SK-N-SH (cell line): ENCODE measurements at regions not wholly inside any gene's neighbourhood (a gene's known extent, or its start where the extent isn't known, plus 50 kb on each side); places are given as distances from the start of the nearest gene placed in this dataset.

Source experiments
- CTCF ChIA-PET: fragments of 300-600, 350-600 bp; formaldehyde crosslinking; extraction: SDS; loops from one replicate; lab custom pipeline; 2021; lab: Yijun Ruan, JAX
- POLR2A ChIA-PET: fragments of 350-600 bp; sonication (Branson Sonifier 250); formaldehyde crosslinking; extraction: SDS; loops from one replicate; lab custom pipeline; 2020; ENCODE audit warnings: antibody characterized with exemption, inconsistent platforms; lab: Yijun Ruan, JAX
- DNase-seq: peaks from one replicate; pipeline ENCODE4 v3.0.0; 2012
- H2AFZ ChIP-seq: fragments of 200-600 bp; sonication (generic); 2 replicates; pipeline ENCODE4 v1.8.1; 2016; ENCODE audit warnings: antibody characterized with exemption, mild to moderate bottlenecking, low read depth
- H3F3A ChIP-seq: fragments of 200-600 bp; sonication (generic); replicated peaks from 2 replicates; pipeline ENCODE3; 2016; ENCODE audit warnings: antibody characterized with exemption, mild to moderate bottlenecking; ENCODE audit not compliant: insufficient read depth
- H3K27ac ChIP-seq, 2 experiments: fragments of 200-500 bp in 1 of 2; fragments of 200-600 bp in 1 of 2; sonication (Bioruptor generic) in 1 of 2; sonication (generic), shearing (Covaris generic) in 1 of 2; 2 replicates each; pipeline versions ENCODE4 v1.5.1 to v1.6.1; 2014 to 2016; ENCODE audit warnings: low read depth in 2 of 2, inconsistent platforms in 1 of 2, low read length in 1 of 2, mild to moderate bottlenecking in 1 of 2, mixed read lengths in 1 of 2
- H3K27me3 ChIP-seq: fragments of 200-600 bp; sonication (generic), shearing (Covaris generic); 2 replicates; pipeline ENCODE4 v1.6.1; 2016; ENCODE audit warnings: mixed run types; ENCODE audit not compliant: insufficient read depth
- H3K36me3 ChIP-seq, 2 experiments: fragments of 200-500 bp in 1 of 2; fragments of 200-600 bp in 1 of 2; sonication (Bioruptor generic) in 1 of 2; sonication (generic) in 1 of 2; replicated peaks in 1 of 2; 2 replicates each; pipeline versions ENCODE3 to v1.5.1; 2014 to 2016; ENCODE audit warnings: low read length in 1 of 2, mild to moderate bottlenecking in 1 of 2; ENCODE audit not compliant: insufficient read depth in 2 of 2, control insufficient read depth in 1 of 2
- H3K4me1 ChIP-seq, 2 experiments: fragments of 200-500 bp in 1 of 2; fragments of 200-600 bp in 1 of 2; sonication (Bioruptor generic) in 1 of 2; sonication (generic), shearing (Covaris generic) in 1 of 2; 2 replicates each; pipeline versions ENCODE4 v1.5.1 to v1.6.1; 2014 to 2016; ENCODE audit warnings: low read depth in 1 of 2, low read length in 1 of 2, mixed run types in 1 of 2; ENCODE audit not compliant: insufficient read depth in 2 of 2, control insufficient read depth in 1 of 2
- H3K4me2 ChIP-seq: fragments of 200-600 bp; sonication (generic), shearing (Covaris generic); 2 replicates; pipeline ENCODE4 v1.6.1; 2017; ENCODE audit warnings: mixed run types
- H3K4me3 ChIP-seq, 2 experiments: fragments of 200-500 bp in 1 of 2; fragments of 200-600 bp in 1 of 2; sonication (Bioruptor generic) in 1 of 2; sonication (generic), shearing (Covaris generic) in 1 of 2; 2 replicates each; pipeline versions ENCODE4 v1.5.1 to v1.8.1; 2014 to 2016; ENCODE audit warnings: low read depth in 2 of 2, inconsistent platforms in 1 of 2, low read length in 1 of 2, mild to moderate bottlenecking in 1 of 2, mixed read lengths in 1 of 2, moderate library complexity in 1 of 2
- H3K79me2 ChIP-seq: fragments of 200-600 bp; sonication (generic); 2 replicates; pipeline ENCODE4 v1.8.1; 2017; ENCODE audit warnings: mild to moderate bottlenecking; ENCODE audit not compliant: insufficient read depth
- H3K9ac ChIP-seq: fragments of 200-600 bp; sonication (generic); 2 replicates; pipeline ENCODE4 v1.6.1; 2017; ENCODE audit warnings: mixed run types
- H3K9me2 ChIP-seq: fragments of 200-600 bp; sonication (generic); 2 replicates; pipeline ENCODE4 v1.6.1; 2017; ENCODE audit warnings: mixed run types
- H3K9me3 ChIP-seq: fragments of 200-600 bp; sonication (generic); 2 replicates; pipeline ENCODE4 v1.6.1; 2017; ENCODE audit warnings: mixed run types, mild to moderate bottlenecking, moderate library complexity
- H4K20me1 ChIP-seq: fragments of 200-600 bp; sonication (generic); 2 replicates; pipeline ENCODE4 v1.6.1; 2017; ENCODE audit warnings: mild to moderate bottlenecking, mixed run types; ENCODE audit not compliant: insufficient read depth
- CHD2 ChIP-seq: fragments of 150-350 bp; IDR thresholded peaks from 2 replicates; pipeline ENCODE4 v1.6.1; 2018; ENCODE audit warnings: low read length; ENCODE audit not compliant: partially characterized antibody
- ELF1 ChIP-seq: IDR thresholded peaks from 2 replicates; pipeline ENCODE4 v1.4.0; 2012
- EZH2phosphoT487 ChIP-seq: fragments of 200-600 bp; sonication (generic); IDR thresholded peaks from 2 replicates; pipeline ENCODE4 v1.6.1; 2017; ENCODE audit warnings: low read depth, mixed run types, mild to moderate bottlenecking, antibody characterized with exemption, moderate library complexity, borderline replicate concordance
- FOSL2 ChIP-seq: IDR thresholded peaks from 2 replicates; pipeline ENCODE4 v1.4.0; 2012; ENCODE audit warnings: low read depth, mild to moderate bottlenecking, moderate library complexity, borderline replicate concordance
- FOXM1 ChIP-seq: IDR thresholded peaks from 2 replicates; pipeline ENCODE4 v1.4.0; 2012; ENCODE audit warnings: low read depth, mild to moderate bottlenecking
- GABPA ChIP-seq: IDR thresholded peaks from 2 replicates; pipeline ENCODE4 v1.4.0; 2012; ENCODE audit warnings: low read depth, mild to moderate bottlenecking
- MEF2A ChIP-seq: IDR thresholded peaks from 2 replicates; pipeline ENCODE4 v1.4.0; 2012; ENCODE audit warnings: low read depth, borderline replicate concordance
- NFIC ChIP-seq: IDR thresholded peaks from 2 replicates; pipeline ENCODE4 v1.4.0; 2012; ENCODE audit warnings: borderline replicate concordance
- NRF1 ChIP-seq: IDR thresholded peaks from 2 replicates; pipeline ENCODE4 v1.6.1; 2012; ENCODE audit warnings: low read depth, mild to moderate bottlenecking, low read length
- RAD21 ChIP-seq: IDR thresholded peaks from 2 replicates; pipeline ENCODE4 v1.6.1; 2012; ENCODE audit warnings: mild to moderate bottlenecking, low read length
- RFX5 ChIP-seq: IDR thresholded peaks from 2 replicates; pipeline ENCODE4 v1.6.1; 2012; ENCODE audit warnings: mild to moderate bottlenecking, improper control_type of control experiment, low read length
- RXRA ChIP-seq: IDR thresholded peaks from 2 replicates; pipeline ENCODE4 v1.4.0; 2012; ENCODE audit warnings: low read depth, mild to moderate bottlenecking, borderline replicate concordance
- SMC3 ChIP-seq: IDR thresholded peaks from 2 replicates; pipeline ENCODE4 v1.6.1; 2012; ENCODE audit warnings: low read depth, low read length, improper control_type of control experiment
- YY1 ChIP-seq: IDR thresholded peaks from 2 replicates; pipeline ENCODE4 v1.4.0; 2012; ENCODE audit warnings: low read depth, mild to moderate bottlenecking
- whole genome bisulfite sequencing: methylation state at CpG from one replicate; pipeline ENCODE4 v1.1.6; 2017; ENCODE audit warnings: low lambda C conversion rate; 5-methylcytosine and 5-hydroxymethylcytosine counted together
- TF ChIP-seq, protein P1 (sequence below): IDR thresholded peaks from 2 replicates; pipeline ENCODE4; 2012
- TF ChIP-seq, protein P2 (sequence below): fragments of 150-350 bp; IDR thresholded peaks from 2 replicates; pipeline ENCODE4 v1.6.1; 2017; ENCODE audit warnings: antibody characterized with exemption, low read length, low read depth, borderline replicate concordance
- TF ChIP-seq, protein P3 (sequence below): fragments of 200-600 bp; sonication (generic); IDR thresholded peaks from 2 replicates; pipeline ENCODE4 v1.6.1; 2017; ENCODE audit warnings: antibody characterized with exemption, mild to moderate bottlenecking, moderate library complexity
- TF ChIP-seq, protein P4 (sequence below): IDR thresholded peaks from 2 replicates; pipeline ENCODE4 v1.6.1; 2012; ENCODE audit warnings: mild to moderate bottlenecking, low read depth, low read length, moderate library complexity

DNA sequence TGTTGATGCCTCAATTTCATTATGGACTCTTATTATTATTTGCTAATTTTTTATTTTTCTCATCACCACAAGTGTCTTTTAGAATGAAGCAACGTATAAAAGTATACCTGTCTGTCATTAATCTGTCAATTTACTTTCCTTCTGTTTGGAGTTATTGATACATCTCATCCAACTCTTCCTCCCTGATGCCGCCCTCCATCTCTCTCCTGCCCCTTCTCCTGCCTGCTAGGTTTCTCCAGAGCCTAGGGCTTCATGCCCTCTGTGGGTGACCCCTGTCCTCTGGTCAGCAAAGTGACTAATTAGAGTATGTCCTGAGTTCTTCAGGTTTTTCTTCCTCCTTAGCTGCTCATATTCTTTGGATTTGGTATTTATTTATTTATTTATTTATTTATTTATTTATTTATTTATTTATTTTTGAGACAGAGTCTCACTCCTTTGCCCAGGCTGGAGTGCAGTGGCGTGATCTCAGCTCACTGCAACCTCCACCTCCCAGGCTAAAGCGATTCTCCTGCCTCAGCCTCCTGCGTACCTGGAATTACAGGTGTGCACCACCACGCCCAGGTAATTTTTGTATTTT lies 162.5 kb upstream of the MYCN start:
- H3K27me3 ChIP-seq = no peaks in the 10 kb centered on the region
- no peaks in the 10 kb centered on the region for H3K79me2 ChIP-seq
- TF ChIP-seq FOXM1 = no peak
- no peak for DNase-seq
- no peak overlapping the region for H3K9ac ChIP-seq
- H3K4me1 ChIP-seq = peaks cover 0 to 3% of the 10 kb centered on the region in 2 experiments; a peak in 1 of 4 replicates
- no peaks in the 10 kb centered on the region for H3K9me2 ChIP-seq
- H3K9me3 ChIP-seq = no peaks in the 10 kb centered on the region
- H3K27ac ChIP-seq = no peak overlapping the region
- no peaks in the 10 kb centered on the region for H3K36me3 ChIP-seq
- WGBS = 51% methylated on average over 6 of the region's 6 CpGs
- no peaks in the 10 kb centered on the region for H3F3A ChIP-seq
- ChIA-PET CTCF (interaction anchor here (1.2 kb wide), 1 partner anchor 58 kb away, joined by 3 read pairs; no protein-coding TSS in a partner anchor), POLR2A (no interaction called here)
- H2AFZ ChIP-seq = no peak overlapping the region
- H3K4me3 ChIP-seq = no peak overlapping the region
- no peaks in the 10 kb centered on the region for H4K20me1 ChIP-seq
- no peak overlapping the region for H3K4me2 ChIP-seq

DNA sequence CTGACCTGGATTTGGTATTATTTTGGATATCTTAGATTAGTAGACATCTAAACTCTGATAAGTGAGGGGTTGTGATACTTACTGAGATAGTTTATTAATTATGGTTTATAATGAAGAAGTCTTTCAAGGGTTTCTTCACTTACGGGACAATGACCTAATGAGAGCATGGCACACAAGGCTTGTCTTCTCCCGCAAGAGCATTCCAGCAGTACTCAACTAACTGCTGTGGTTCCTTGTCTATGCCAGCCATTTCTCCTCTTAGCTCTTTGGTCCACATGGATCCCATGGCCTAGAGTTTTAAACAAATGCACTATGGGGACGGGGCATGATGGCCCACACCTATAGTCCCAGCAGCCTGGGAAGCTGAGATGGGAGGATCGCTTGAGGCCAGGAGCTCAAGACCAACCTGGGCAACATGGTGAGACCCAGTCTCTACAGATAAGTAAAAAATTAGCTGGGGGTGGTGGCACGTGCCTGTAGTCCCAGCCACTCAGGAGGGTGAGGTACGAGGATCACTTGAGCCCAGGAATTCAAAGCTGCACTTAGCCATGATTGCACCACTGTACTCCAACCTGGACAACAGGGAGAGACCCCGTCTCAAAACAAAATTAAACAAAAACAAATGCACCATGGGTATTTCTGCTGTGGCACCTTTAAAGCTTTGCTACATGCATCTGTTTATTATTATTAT lies 161.7 kb upstream of the MYCN start:
- Histone ChIP-seq H3K9me2 (no peaks in the 10 kb centered on the region), H2AFZ (no peak overlapping the region), H3K36me3 (no peaks in the 10 kb centered on the region), H4K20me1 (no peaks in the 10 kb centered on the region), H3K9ac (no peak overlapping the region), H3F3A (no peaks in the 10 kb centered on the region), H3K27ac (no peak overlapping the region), H3K9me3 (no peaks in the 10 kb centered on the region), H3K4me3 (no peak overlapping the region), H3K4me1 (peaks cover 0 to 3% of the 10 kb centered on the region in 2 experiments; a peak in 1 of 4 replicates), H3K4me2 (no peak overlapping the region), H3K27me3 (no peaks in the 10 kb centered on the region), H3K79me2 (no peaks in the 10 kb centered on the region)
- CTCF ChIA-PET = interaction anchor here (1.2 kb wide), 1 partner anchor 59 kb away, joined by 3 read pairs; no protein-coding TSS in a partner anchor
- TF ChIP-seq RAD21 (no peak), ELF1 (no peak), EZH2phosphoT487 (no peak), NRF1 (no peak), YY1 (no peak), GABPA (no peak), SMC3 (no peak), CHD2 (no peak), FOSL2 (no peak), NFIC (no peak), RXRA (no peak), MEF2A (no peak), RFX5 (no peak)
- TF ChIP-seq, protein P1, sequence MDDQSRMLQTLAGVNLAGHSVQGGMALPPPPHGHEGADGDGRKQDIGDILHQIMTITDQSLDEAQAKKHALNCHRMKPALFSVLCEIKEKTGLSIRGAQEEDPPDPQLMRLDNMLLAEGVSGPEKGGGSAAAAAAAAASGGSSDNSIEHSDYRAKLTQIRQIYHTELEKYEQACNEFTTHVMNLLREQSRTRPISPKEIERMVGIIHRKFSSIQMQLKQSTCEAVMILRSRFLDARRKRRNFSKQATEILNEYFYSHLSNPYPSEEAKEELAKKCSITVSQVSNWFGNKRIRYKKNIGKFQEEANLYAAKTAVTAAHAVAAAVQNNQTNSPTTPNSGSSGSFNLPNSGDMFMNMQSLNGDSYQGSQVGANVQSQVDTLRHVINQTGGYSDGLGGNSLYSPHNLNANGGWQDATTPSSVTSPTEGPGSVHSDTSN = no peak
- TF ChIP-seq, protein P2, sequence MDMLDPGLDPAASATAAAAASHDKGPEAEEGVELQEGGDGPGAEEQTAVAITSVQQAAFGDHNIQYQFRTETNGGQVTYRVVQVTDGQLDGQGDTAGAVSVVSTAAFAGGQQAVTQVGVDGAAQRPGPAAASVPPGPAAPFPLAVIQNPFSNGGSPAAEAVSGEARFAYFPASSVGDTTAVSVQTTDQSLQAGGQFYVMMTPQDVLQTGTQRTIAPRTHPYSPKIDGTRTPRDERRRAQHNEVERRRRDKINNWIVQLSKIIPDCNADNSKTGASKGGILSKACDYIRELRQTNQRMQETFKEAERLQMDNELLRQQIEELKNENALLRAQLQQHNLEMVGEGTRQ = no peak
- TF ChIP-seq, protein P3, sequence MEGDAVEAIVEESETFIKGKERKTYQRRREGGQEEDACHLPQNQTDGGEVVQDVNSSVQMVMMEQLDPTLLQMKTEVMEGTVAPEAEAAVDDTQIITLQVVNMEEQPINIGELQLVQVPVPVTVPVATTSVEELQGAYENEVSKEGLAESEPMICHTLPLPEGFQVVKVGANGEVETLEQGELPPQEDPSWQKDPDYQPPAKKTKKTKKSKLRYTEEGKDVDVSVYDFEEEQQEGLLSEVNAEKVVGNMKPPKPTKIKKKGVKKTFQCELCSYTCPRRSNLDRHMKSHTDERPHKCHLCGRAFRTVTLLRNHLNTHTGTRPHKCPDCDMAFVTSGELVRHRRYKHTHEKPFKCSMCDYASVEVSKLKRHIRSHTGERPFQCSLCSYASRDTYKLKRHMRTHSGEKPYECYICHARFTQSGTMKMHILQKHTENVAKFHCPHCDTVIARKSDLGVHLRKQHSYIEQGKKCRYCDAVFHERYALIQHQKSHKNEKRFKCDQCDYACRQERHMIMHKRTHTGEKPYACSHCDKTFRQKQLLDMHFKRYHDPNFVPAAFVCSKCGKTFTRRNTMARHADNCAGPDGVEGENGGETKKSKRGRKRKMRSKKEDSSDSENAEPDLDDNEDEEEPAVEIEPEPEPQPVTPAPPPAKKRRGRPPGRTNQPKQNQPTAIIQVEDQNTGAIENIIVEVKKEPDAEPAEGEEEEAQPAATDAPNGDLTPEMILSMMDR = no peak
- TF ChIP-seq, protein P4, sequence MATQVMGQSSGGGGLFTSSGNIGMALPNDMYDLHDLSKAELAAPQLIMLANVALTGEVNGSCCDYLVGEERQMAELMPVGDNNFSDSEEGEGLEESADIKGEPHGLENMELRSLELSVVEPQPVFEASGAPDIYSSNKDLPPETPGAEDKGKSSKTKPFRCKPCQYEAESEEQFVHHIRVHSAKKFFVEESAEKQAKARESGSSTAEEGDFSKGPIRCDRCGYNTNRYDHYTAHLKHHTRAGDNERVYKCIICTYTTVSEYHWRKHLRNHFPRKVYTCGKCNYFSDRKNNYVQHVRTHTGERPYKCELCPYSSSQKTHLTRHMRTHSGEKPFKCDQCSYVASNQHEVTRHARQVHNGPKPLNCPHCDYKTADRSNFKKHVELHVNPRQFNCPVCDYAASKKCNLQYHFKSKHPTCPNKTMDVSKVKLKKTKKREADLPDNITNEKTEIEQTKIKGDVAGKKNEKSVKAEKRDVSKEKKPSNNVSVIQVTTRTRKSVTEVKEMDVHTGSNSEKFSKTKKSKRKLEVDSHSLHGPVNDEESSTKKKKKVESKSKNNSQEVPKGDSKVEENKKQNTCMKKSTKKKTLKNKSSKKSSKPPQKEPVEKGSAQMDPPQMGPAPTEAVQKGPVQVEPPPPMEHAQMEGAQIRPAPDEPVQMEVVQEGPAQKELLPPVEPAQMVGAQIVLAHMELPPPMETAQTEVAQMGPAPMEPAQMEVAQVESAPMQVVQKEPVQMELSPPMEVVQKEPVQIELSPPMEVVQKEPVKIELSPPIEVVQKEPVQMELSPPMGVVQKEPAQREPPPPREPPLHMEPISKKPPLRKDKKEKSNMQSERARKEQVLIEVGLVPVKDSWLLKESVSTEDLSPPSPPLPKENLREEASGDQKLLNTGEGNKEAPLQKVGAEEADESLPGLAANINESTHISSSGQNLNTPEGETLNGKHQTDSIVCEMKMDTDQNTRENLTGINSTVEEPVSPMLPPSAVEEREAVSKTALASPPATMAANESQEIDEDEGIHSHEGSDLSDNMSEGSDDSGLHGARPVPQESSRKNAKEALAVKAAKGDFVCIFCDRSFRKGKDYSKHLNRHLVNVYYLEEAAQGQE = no peak
- WGBS = 48% methylated on average over 7 of the region's 7 CpGs
- POLR2A ChIA-PET = no interaction called here
- DNase-seq = no peak
